A549 (cell line): ENCODE measurements at regions not wholly inside any gene's neighbourhood (a gene's known extent, or its start where the extent isn't known, plus 50 kb on each side); places are given as distances from the start of the nearest gene placed in this dataset.
"Not testable (repeated sequence)": the region's sequence is repeated elsewhere in the genome, so short reads cannot be mapped to it uniquely, and the experiment has no call there.

Source experiments
- ATAC-seq, 2 experiments: fragments of 200-7000 bp in 1 of 2; fragments of >200 bp in 1 of 2; cut with Nextera tagmentation in 1 of 2; cut with Tn5 transposase in 1 of 2; 3 replicates each; pipeline versions ENCODE4 v1.8.0 to v1.9.1; 2018 to 2020; ENCODE audit warnings: mild to moderate bottlenecking in 1 of 2, moderate library complexity in 1 of 2
- CTCF ChIA-PET: fragments of 300-600 bp; sonication (Branson Sonifier 250); formaldehyde crosslinking; extraction: SDS; loops from one replicate; lab custom pipeline; 2021; ENCODE audit warnings: antibody characterized with exemption, inconsistent platforms; lab: Yijun Ruan, JAX
- POLR2A ChIA-PET: fragments of 350-600 bp; formaldehyde crosslinking; extraction: SDS; loops from one replicate; lab custom pipeline; 2021; ENCODE audit warnings: antibody characterized with exemption, inconsistent platforms; lab: Yijun Ruan, JAX
- DNase-seq, 2 experiments: peaks; one replicate each; pipeline versions ENCODE4 v3.0.0 to v3.0.0-alpha.2; 2011 to 2016; ENCODE audit warnings: low read depth in 1 of 2, low spot score in 1 of 2
- FAIRE-seq: peaks from 2 replicates; lab custom pipeline; 2011; peaks lifted over from hg19 to GRCh38; lab: Jason Lieb, UNC
- H3K27ac ChIP-seq, 2 experiments: fragments of >200 bp; sonication (Bioruptor Twin); formaldehyde crosslinking; 3 replicates each; pipeline ENCODE4 v1.5.1; 2016 to 2017
- H3K4me1 ChIP-seq: fragments of >200 bp; sonication (Bioruptor Twin); formaldehyde crosslinking; 3 replicates; pipeline ENCODE4 v1.6.1; 2016
- H3K4me2 ChIP-seq: fragments of >200 bp; sonication (Bioruptor Twin); formaldehyde crosslinking; 3 replicates; pipeline ENCODE4 v1.6.1; 2016
- H3K4me3 ChIP-seq: fragments of >200 bp; sonication (Bioruptor Twin); formaldehyde crosslinking; 3 replicates; pipeline ENCODE4 v1.5.1; 2016
- H3K9me3 ChIP-seq: fragments of >200 bp; sonication (Bioruptor Twin); formaldehyde crosslinking; 3 replicates; pipeline ENCODE4 v1.6.1; 2016
- BCL3 ChIP-seq: fragments of >200 bp; sonication (Bioruptor Twin); formaldehyde crosslinking; IDR thresholded peaks from 3 replicates; pipeline ENCODE4 v1.6.1; 2016
- BHLHE40 ChIP-seq: IDR thresholded peaks from 2 replicates; pipeline ENCODE4 v1.6.1; 2012; ENCODE audit warnings: low read depth, low read length, inconsistent platforms
- CBX2 ChIP-seq: fragments of 200-600 bp; sonication (generic); IDR thresholded peaks from 2 replicates; pipeline ENCODE4 v1.6.1; 2016; ENCODE audit warnings: low read depth, mild to moderate bottlenecking, borderline replicate concordance
- E2F6 ChIP-seq: IDR thresholded peaks from 2 replicates; pipeline ENCODE4 v1.6.1; 2012; ENCODE audit warnings: low read depth, borderline replicate concordance
- GATA3 ChIP-seq: IDR thresholded peaks from 2 replicates; pipeline ENCODE4 v1.6.1; 2012; ENCODE audit warnings: borderline replicate concordance
- HDAC2 ChIP-seq: fragments of 200-600 bp; sonication (generic); IDR thresholded peaks from 2 replicates; pipeline ENCODE4 v1.6.1; 2016
- JUN ChIP-seq, 2 experiments: fragments of >200 bp; sonication (Bioruptor Twin); formaldehyde crosslinking; IDR thresholded peaks; 2 replicates in 1 of 2; 3 replicates in 1 of 2; pipeline ENCODE4 v1.6.1; 2016 to 2017
- KDM5A ChIP-seq: fragments of 200-600 bp; sonication (generic); IDR thresholded peaks from 2 replicates; pipeline ENCODE4 v1.6.1; 2016; ENCODE audit warnings: antibody characterized with exemption, mild to moderate bottlenecking
- MAFK ChIP-seq: fragments of 450-650 bp; IDR thresholded peaks from 2 replicates; pipeline ENCODE4 v1.6.1; 2014; ENCODE audit not compliant: partially characterized antibody
- NFE2L2 ChIP-seq: fragments of 150-350 bp; conservative IDR thresholded peaks from 2 replicates; pipeline ENCODE4 v1.6.1; 2014; ENCODE audit warnings: low read length
- NR3C1 ChIP-seq: fragments of >200 bp; sonication (Bioruptor Twin); formaldehyde crosslinking; IDR thresholded peaks from 3 replicates; pipeline ENCODE4 v1.6.1; 2017
- PBX3 ChIP-seq: IDR thresholded peaks from 2 replicates; pipeline ENCODE4 v1.6.1; 2012
- PHF8 ChIP-seq: fragments of 200-600 bp; sonication (generic); IDR thresholded peaks from 2 replicates; pipeline ENCODE4 v1.6.1; 2016; ENCODE audit warnings: low read depth, mild to moderate bottlenecking, antibody characterized with exemption, moderate library complexity, borderline replicate concordance
- POLR2AphosphoS2 ChIP-seq: conservative IDR thresholded peaks from 2 replicates; pipeline ENCODE4 v1.6.1; 2012; ENCODE audit warnings: low read length, improper control_type of control experiment, inconsistent platforms
- RFX5 ChIP-seq: fragments of 450-650 bp; IDR thresholded peaks from 2 replicates; pipeline ENCODE4 v1.7.1; 2014; ENCODE audit warnings: antibody characterized with exemption, mild to moderate bottlenecking, moderate library complexity
- RNF2 ChIP-seq: fragments of 200-600 bp; sonication (generic); IDR thresholded peaks from 2 replicates; pipeline ENCODE4 v1.6.1; 2016; ENCODE audit warnings: low read depth, mild to moderate bottlenecking, antibody characterized with exemption, moderate library complexity, borderline replicate concordance
- SREBF2 ChIP-seq: fragments of 450-650 bp; IDR thresholded peaks from 2 replicates; pipeline ENCODE4 v1.6.1; 2014; ENCODE audit warnings: mild to moderate bottlenecking, moderate library complexity
- WGBS: methylation state at CpG from one replicate; pipeline ENCODE4 v1.1.6; 2017; ENCODE audit errors: missing lambda C conversion rate; 5-methylcytosine and 5-hydroxymethylcytosine counted together

- Histone ChIP-seq H3K4me3 (no peak overlapping the region), H3K9me3 (no peaks in the 10 kb centered on the region), H3K4me2 (no peak overlapping the region)
- POLR2A ChIA-PET, result no interaction called here
- no peak for DNase-seq
- WGBS, result 67% methylated on average over 1 of the region's 1 CpG
- TF ChIP-seq RFX5 (no peak), JUN (IDR thresholded peaks at IDR 0.05) (no peak), RNF2 (no peak), BHLHE40 (no peak), GATA3 (no peak)
- TF ChIP-seq, all 56 proteins: peak for 0
- CTCF ChIA-PET, result no interaction called here
- H3K4me1 ChIP-seq, result no peaks in the 10 kb centered on the region
- H3K27ac ChIP-seq, result no peak overlapping the region
- FAIRE-seq (no peak), ATAC-seq (no peak)
Measured at GRCh38 chr6:9732056-9732455, 682.8 kb downstream of the TFAP2A start.

- ATAC-seq, H3K4me2 ChIP-seq, H3K4me3 ChIP-seq, DNase-seq, H3K9me3 ChIP-seq, POLR2A ChIA-PET, FAIRE-seq, H3K4me1 ChIP-seq, CTCF ChIA-PET, H3K27ac ChIP-seq: not testable (repeated sequence)
- 62% methylated on average over 3 of the region's 3 CpGs for WGBS
Measured at GRCh38 chr6:9725776-9726175, 689.1 kb downstream of the TFAP2A start.

- ATAC-seq (no peak), DNase-seq (no peak)
- Histone ChIP-seq H3K9me3 (no peaks in the 10 kb centered on the region), H3K4me2 (no peak overlapping the region), H3K4me1 (no peaks in the 10 kb centered on the region), H3K4me3 (no peak overlapping the region)
- ChIA-PET POLR2A (no interaction called here), CTCF (no interaction called here)
- WGBS, result 66% methylated on average over 3 of the region's 3 CpGs
- no peak for TF ChIP-seq PHF8
- no peak for TF ChIP-seq E2F6
- no peak for TF ChIP-seq PBX3
- TF ChIP-seq HDAC2, result no peak
- no peak for TF ChIP-seq NFE2L2
- no peak for TF ChIP-seq NR3C1
- no peak for TF ChIP-seq CBX2
- TF ChIP-seq, all 56 proteins: peak for 0
- FAIRE-seq, result no peak
- no peak overlapping the region for H3K27ac ChIP-seq
Measured at GRCh38 chr6:9717568-9717967, 697.3 kb downstream of the TFAP2A start.

- ATAC-seq (no peak), DNase-seq (no peak), FAIRE-seq (no peak)
- TF ChIP-seq CBX2 (no peak), NR3C1 (no peak), BHLHE40 (no peak), MAFK (peak; percentile 47), POLR2AphosphoS2 (no peak), SREBF2 (no peak), KDM5A (no peak)
- Histone ChIP-seq H3K9me3 (no peaks in the 10 kb centered on the region), H3K4me1 (peaks cover 17% of the 10 kb centered on the region), H3K4me3 (no peak overlapping the region), H3K27ac (peak overlapping the region; percentile 60 to 77), H3K4me2 (no peak overlapping the region)
- ChIA-PET POLR2A (no interaction called here), CTCF (interaction anchor here (0.5 kb wide), 1 partner anchor 1358 kb away, joined by 3 read pairs; no protein-coding TSS in a partner anchor)
- 76% methylated on average over 1 of the region's 1 CpG for WGBS
Measured at GRCh38 chr6:9711365-9711764, 703.5 kb downstream of the TFAP2A start.

GRCh38 chr6:9710574-9710973, 704.3 kb downstream of the TFAP2A start:
- 38% methylated on average over 2 of the region's 2 CpGs for WGBS
- DNase-seq (peak in 1 of 2 experiments; percentile 19), ATAC-seq (no peak), FAIRE-seq (no peak)
- no peak overlapping the region for H3K4me3 ChIP-seq
- POLR2A ChIA-PET, result no interaction called here
- H3K9me3 ChIP-seq, result no peaks in the 10 kb centered on the region
- TF ChIP-seq BCL3 (no peak), MAFK (peak; percentile 43)
- H3K27ac ChIP-seq, result peak overlapping the region; percentile 60 to 83
- peaks cover 20% of the 10 kb centered on the region for H3K4me1 ChIP-seq
- CTCF ChIA-PET, result interaction anchor here (0.5 to 1.0 kb wide), 4 partner anchors 11 to 1358 kb away, joined by 3 read pairs; no protein-coding TSS in a partner anchor
- H3K4me2 ChIP-seq, result peak overlapping the region; percentile 44; the same call in 2 of the 3 replicates
